ENCODE measurements at regions not wholly inside any gene's neighbourhood (a gene's known extent, or its start where the extent isn't known, plus 50 kb on each side); places are given as distances from the start of the nearest gene placed in this dataset.
"Not testable (repeated sequence)": the region's sequence is repeated elsewhere in the genome, so short reads cannot be mapped to it uniquely, and the experiment has no call there.

DNA sequence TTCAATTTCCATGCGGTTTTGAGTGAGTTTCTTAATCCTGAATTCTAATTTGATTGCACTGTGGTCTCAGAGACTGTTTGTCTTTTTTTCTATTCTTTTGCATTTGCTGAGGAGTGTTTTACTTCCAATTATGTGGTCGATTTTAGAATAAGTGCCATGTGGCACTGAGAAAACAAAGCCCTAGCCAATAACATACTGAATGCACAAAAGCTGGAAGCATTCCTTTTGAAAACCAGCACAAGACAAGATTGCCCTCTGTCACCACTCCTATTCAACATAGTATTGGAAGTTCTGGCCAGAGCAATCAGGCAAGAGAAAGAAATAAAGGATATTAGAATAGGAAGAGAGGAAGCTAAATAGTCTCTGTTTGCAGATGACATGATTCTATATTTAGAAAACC lies 66.7 kb upstream of the SLITRK5 start:
- TF ChIP-seq, protein P1, sequence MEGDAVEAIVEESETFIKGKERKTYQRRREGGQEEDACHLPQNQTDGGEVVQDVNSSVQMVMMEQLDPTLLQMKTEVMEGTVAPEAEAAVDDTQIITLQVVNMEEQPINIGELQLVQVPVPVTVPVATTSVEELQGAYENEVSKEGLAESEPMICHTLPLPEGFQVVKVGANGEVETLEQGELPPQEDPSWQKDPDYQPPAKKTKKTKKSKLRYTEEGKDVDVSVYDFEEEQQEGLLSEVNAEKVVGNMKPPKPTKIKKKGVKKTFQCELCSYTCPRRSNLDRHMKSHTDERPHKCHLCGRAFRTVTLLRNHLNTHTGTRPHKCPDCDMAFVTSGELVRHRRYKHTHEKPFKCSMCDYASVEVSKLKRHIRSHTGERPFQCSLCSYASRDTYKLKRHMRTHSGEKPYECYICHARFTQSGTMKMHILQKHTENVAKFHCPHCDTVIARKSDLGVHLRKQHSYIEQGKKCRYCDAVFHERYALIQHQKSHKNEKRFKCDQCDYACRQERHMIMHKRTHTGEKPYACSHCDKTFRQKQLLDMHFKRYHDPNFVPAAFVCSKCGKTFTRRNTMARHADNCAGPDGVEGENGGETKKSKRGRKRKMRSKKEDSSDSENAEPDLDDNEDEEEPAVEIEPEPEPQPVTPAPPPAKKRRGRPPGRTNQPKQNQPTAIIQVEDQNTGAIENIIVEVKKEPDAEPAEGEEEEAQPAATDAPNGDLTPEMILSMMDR (optimal IDR thresholded peaks at IDR 0.05 in 1 of 3, IDR thresholded peaks at IDR 0.05 in 1 of 3, conservative IDR thresholded peaks at IDR 0.05 in 1 of 3; ENCODE audit: extremely low read depth in 1 of 3, insufficient read depth in 2 of 3, low read length in 3 of 3): not testable (repeated sequence)
- not testable (repeated sequence) for TF ChIP-seq EZH2 (IDR thresholded peaks at IDR 0.05; ENCODE audit: low read length)
